ENCODE measurements at regions not wholly inside any gene's neighbourhood (a gene's known extent, or its start where the extent isn't known, plus 50 kb on each side); places are given as distances from the start of the nearest gene placed in this dataset.
A peak's percentile ranks its signal among the peaks of the same experiment; 100 is the strongest.
"Not testable (repeated sequence)": the region's sequence is repeated elsewhere in the genome, so short reads cannot be mapped to it uniquely, and the experiment has no call there.

- no peak for DNase-seq (ENCODE audit: low read depth)
Measured at GRCh38 chr10:6813306-6813705, 233.2 kb upstream of the PRKCQ start.

- DNase-seq (ENCODE audit: low read depth), result no peak
Measured at GRCh38 chr10:6811153-6811552, 231.1 kb upstream of the PRKCQ start.

DNA sequence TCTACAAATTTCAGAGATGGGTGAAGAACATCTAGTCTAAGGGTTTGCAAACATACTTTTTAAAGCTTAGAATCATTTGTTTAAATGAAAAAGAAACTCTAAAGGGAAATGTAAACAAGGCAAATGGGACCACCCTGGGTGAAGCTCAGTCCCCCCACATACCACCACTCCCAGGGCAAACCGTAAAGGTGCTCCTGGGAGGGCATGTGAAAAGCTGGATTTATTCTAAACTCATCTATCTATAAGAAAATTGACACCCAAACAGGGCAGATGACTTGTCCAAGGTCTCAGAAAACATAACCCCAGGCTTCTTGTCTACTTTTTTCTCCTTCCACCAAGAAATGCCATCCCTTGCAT lies 223.3 kb upstream of the PRKCQ start:
- DNase-seq (ENCODE audit: low read depth), result no peak

- DNase-seq (ENCODE audit: low read depth), result no peak
Measured at GRCh38 chr10:6802759-6803426, 222.8 kb upstream of the PRKCQ start.

- DNase-seq (ENCODE audit: low read depth), result no peak
Measured at GRCh38 chr10:6796231-6796630, 216.2 kb upstream of the PRKCQ start.

DNA sequence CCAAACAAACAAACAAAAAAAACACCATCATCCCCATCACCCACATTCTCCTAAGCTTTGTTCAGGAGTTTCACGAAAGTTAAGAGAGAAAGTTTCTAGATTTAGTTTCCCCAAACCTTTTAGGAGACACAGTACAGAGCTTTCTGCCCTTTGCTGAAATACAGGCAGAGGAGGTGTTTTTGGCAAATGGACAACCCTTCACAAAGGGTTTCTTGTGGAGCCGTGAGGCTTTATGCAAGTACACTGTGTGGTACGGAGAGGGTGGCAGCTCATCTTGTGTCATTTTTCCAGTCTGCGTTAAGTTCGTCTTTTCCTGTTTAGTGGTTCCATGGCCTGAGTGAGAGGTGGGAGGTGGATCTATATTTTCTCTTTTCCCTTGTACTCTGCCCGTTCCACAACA lies 215.5 kb upstream of the PRKCQ start:
- DNase-seq (ENCODE audit: low read depth), result no peak

GRCh38 chr10:6794841-6795240 lies 214.8 kb upstream of the PRKCQ start:
- DNase-seq (ENCODE audit: low read depth), result not testable (repeated sequence)

GRCh38 chr10:6794441-6794840 lies 214.4 kb upstream of the PRKCQ start:
- no peak for DNase-seq (ENCODE audit: low read depth)

GRCh38 chr10:6788731-6789130 lies 208.7 kb upstream of the PRKCQ start:
- no peak for DNase-seq (ENCODE audit: low read depth)

DNA sequence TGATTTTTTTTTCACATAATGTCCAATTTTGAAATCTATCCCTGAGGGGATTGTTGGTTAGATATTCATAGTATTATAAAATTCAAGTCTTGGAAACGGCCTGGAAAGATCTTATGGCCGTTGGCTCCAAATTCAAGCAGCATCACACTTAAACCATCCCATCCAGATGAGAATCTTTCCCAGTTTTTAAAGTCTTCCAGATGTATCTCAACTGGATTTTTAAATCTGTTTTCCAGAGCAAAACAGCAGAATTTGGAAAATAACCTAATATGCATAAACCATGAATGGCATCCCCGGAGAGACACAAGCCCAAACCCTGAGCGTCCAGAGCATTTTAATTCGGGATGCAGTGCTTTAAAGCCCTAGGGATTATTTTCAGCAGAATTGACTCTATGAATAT lies 208.2 kb upstream of the PRKCQ start:
- DNase-seq (ENCODE audit: low read depth), result no peak

GRCh38 chr10:6787718-6788117 lies 207.6 kb upstream of the PRKCQ start:
- DNase-seq (ENCODE audit: low read depth), result no peak

GRCh38 chr10:6787091-6787490 lies 207.0 kb upstream of the PRKCQ start:
- DNase-seq (ENCODE audit: low read depth), result no peak

GRCh38 chr10:6786579-6787031 lies 206.5 kb upstream of the PRKCQ start:
- peak; percentile 61 for DNase-seq (ENCODE audit: low read depth)

GRCh38 chr10:6784429-6784828 lies 204.4 kb upstream of the PRKCQ start:
- DNase-seq (ENCODE audit: low read depth), result not testable (repeated sequence)

- no peak for DNase-seq (ENCODE audit: low read depth)
Measured at GRCh38 chr10:6783471-6783870, 203.4 kb upstream of the PRKCQ start.

DNA sequence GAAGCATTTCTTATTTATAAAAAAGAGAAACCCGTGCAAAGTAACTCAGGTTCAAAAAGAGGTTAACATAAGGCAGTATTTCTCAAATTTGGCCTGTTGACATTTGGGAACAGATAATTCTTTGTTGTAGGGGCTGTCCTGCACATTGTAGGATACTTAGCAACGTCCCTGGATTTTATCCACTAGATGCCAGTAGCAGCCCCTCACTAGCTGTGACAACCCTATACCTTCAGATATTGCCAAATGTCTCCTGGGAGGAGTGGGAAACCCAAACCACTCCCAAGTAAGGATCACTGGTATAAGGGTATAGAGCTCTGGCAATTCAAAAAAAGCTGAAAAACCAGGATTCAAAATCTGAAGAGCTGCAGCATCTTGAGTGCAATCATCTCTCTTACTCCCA lies 202.3 kb upstream of the PRKCQ start:
- DNase-seq (ENCODE audit: low read depth), result no peak

GRCh38 chr10:6781133-6781770 lies 201.2 kb upstream of the PRKCQ start:
- DNase-seq (ENCODE audit: low read depth), result no peak

- no peak for DNase-seq (ENCODE audit: low read depth)
Measured at GRCh38 chr10:6780008-6780677, 200.1 kb upstream of the PRKCQ start.

- DNase-seq (ENCODE audit: low read depth), result peak; percentile 92
Measured at GRCh38 chr10:6778992-6779701, 199.1 kb upstream of the PRKCQ start.

- no peak for DNase-seq (ENCODE audit: low read depth)
Measured at GRCh38 chr10:6776170-6776569, 196.1 kb upstream of the PRKCQ start.

- no peak for DNase-seq (ENCODE audit: low read depth)
Measured at GRCh38 chr10:6774406-6774805, 194.3 kb upstream of the PRKCQ start.

- DNase-seq (ENCODE audit: low read depth), result no peak
Measured at GRCh38 chr10:6771331-6771730, 191.3 kb upstream of the PRKCQ start.

DNA sequence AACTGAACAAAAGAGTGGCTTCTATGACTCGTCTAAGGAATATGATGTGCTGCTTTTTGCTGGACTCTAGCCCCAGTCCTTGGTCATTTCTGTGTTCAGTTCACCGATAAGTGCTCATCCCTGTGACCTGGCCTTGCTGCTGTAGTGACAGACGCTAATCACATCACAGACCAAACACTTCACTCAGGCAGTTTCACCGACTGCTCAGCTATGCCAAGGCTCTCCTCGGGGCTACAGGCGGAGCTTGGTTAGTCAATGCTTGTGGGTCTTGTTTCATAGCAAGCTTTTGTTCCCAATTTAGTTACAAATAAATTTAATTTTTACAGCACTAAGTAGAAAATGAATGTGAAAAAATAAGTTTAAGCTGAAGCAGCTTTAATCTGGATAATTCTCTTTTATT lies 190.8 kb upstream of the PRKCQ start:
- peak; percentile 17 for DNase-seq (ENCODE audit: low read depth)

Measured in iris pigment epithelial cell (primary cell).